NCI-H1105 (cell line): ENCODE measurements at regions not wholly inside any gene's neighbourhood (a gene's known extent, or its start where the extent isn't known, plus 50 kb on each side); places are given as distances from the start of the nearest gene placed in this dataset.
"Not testable (repeated sequence)": the region's sequence is repeated elsewhere in the genome, so short reads cannot be mapped to it uniquely, and the experiment has no call there.

ENCODE experiments used
- DNase-seq: peaks from one replicate; lab custom pipeline; 2025; lab: John Stamatoyannopoulos, UW

DNA sequence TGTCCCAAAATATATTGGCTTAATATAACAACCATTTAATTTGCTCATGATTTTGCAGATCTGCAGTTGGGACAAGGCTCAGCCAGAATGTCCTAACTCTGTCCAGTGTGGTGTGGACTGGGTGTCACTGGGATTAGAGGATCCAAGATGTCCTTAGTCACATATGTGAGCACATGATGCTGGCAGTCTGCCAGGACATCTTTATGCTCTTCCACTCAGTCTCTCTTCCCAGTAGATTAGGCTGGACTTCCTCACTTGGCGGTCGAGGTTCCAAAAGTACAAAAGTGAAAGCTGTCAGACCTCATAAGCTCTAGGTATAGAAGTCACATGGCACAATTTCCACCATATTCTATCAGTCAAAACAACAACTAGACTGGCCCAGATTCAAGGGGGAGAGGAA is 167.9 kb upstream of the NTF3 start:
- no peak for DNase-seq

DNA sequence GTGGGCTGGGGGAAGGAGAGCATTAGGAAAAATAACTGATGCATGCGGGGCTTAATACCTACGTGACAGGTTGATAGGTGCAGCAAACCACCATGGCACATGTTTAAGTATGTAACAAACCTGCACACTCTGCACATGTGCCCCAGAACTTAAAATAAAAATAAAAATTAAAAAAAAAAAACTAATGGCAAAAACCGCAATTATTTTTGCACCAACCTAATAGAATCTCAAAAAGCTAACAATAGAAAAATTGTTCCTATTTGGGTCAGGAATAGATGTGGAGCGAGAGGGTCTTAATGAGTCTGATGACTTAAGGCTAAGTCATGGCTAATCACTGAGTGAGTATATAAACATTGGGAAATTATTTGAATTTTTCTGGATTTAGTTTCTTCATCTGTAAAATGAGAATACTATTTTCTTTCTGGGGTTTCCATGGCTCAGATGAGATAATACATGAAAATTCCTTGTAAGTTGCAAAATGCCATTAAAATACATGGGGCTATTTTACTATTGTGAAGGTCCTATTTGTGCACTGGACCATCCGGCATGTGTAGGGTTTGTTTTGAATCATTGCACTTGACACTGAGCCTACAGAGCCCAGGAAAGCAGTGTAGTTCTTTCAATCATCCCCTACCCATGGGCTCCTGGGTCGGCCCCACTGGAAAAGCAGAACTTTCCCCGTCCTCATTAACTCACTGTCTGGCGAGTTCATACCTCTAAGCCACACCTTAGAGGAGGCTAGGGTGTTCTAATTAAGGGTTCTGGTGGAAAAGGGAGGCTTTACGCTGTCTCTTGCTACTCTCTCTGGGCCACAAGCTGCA is 164.1 kb upstream of the NTF3 start:
- no peak for DNase-seq

DNA sequence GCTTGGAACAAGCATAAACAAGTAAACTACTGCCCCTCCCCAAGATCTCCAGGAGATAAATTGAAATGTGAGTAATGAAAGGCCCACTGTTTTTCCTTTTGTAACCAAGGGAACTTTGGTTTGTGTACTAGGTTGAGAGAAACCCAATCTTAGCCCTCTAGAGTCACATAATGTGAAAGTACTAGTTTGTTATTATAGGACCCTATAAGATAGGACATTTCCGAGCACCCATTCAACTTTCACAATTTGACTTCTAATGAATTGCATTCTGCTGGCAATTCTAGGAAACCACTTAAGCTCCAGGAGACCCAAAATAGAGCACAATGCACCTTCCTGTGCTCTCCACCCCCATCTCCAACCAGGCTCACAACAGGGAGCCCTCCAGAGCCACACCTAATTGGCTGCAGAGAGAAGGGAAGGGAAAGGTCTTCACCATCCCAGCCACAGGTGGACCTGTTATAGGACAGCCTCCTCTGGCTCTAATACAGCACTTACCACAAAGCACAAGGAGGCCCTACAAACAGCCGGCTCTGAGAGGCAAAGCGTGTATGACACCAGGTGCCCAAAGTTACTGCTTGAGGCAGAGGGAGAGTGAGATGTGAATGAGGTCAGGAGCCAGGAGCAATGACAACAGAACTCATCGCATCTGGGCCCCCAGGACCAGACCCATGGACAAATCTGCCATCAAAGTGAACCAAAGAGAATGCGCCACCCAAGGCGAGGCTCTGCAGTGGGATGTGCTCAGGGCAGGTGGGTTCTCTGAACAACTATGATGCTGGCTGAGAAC is 163.3 kb upstream of the NTF3 start:
- no peak for DNase-seq

DNA sequence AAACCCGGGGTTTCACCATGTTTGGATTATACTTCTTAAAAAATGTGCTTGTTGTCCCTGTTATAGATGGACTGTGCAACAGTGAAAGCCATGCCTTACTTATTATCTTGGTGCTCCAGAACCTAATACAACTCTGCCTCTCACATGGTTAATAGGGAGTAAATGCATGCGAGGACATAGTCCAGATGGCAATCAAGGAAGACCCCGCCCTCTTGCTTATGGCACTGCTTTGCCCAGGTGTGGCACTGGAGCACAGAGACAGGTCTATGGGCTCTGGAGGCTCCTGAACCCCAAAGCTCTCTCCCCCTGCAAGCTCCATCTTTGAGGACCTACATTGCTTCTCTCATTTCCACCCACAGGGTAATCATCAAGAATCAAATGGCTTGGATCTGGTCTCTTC is 162.1 kb upstream of the NTF3 start:
- no peak for DNase-seq

DNA sequence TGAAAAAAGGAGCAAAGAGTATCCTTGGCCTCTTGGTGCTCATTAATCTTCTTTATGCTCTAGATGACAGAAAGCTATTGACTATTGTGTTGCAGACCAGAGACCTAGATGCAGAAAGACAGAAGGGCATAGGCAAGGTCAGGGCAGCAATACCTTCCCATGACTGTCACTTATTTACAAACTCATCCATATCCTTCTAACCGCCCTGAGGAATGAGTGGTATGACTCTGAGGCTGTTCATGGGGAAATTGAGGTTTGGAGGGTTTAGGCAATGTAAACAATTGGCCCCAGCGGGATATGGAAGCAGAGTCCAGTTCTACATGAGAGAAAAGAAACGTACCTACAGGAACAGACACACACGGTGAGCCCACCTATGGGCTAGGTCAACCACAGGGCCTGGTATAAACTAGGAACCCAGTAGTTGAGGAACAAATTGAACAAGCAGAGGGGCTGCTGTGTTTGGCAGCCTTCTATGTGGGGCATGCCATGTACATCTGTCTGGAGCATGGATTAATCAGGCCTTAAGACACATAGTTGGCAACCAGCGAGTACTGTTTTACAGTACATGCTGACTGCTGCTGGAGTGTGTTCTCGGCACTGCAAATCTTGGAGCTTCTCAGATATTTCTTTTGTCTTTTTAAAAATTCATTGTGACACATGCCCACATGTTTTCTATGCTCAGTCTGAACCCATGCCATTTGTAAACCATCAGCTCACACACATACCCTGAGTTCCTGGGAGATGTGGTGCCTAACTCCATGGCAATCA is 159.7 kb upstream of the NTF3 start:
- DNase-seq, result no peak

DNA sequence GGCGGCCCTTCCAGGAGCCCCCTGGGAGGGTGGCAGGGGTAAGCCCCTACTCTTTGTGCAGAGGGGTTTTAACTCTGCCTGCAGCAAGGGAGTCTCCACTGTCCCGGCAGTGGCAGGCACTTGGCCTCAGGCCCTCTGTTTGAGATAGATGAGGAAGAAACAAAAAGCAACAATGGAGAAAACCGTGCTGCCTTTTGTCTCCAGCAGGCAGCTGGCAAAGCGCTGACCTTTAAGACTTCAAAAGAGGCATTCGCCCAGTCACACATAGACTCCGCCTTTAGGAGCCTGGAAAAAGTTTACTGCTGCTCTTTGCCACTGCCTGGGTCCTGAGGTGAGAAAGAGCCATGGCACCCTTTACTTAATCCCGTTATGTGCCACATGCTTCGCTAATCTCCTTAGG is 158.2 kb upstream of the NTF3 start:
- DNase-seq, result no peak

DNA sequence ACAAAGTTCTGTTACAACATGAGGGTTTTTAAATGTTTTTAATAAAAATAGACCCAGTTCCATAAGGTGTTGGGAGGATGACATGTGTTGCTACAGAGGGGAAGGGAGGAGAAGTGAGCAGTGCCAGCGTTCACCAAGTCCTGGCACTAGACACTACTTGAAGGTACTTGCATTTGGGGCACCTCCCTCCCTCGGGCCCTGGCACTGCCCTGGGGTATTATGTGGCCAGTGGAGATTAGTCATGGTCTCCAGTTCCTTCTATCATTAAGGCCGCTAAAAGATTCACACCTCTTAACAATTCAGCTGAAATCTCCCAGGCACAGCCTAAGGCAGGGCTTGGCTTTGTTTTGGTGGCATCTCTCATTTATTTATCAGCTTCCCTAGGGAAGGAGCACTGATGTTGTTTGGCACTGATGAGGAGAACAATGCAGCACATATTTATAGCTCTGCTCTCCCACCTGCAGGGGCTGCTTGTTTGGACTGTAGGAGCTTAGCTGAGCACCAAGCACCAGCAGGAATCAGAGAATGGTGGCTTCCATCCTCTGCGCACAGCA is 155.5 kb upstream of the NTF3 start:
- DNase-seq, result peak; percentile 62

DNA sequence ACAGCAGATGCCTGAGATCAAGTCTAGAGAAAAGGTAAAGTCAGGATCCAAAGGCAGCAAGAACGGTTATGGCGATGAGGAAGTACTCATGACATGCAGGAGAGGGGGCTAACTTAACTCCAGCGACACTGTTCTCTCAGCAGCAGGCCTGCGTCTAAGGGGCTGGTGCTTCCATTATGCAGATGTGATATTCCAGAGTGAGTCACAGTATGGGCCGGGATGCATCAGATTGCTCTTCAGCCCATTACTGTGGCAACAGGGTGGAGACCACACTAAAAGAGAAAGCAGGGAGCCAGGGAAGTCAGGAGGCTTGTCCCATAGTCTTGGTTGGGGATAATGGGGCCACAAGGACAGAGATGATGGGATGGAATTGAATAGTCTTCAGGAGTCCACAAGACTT is 151.8 kb upstream of the NTF3 start:
- DNase-seq, result no peak

DNA sequence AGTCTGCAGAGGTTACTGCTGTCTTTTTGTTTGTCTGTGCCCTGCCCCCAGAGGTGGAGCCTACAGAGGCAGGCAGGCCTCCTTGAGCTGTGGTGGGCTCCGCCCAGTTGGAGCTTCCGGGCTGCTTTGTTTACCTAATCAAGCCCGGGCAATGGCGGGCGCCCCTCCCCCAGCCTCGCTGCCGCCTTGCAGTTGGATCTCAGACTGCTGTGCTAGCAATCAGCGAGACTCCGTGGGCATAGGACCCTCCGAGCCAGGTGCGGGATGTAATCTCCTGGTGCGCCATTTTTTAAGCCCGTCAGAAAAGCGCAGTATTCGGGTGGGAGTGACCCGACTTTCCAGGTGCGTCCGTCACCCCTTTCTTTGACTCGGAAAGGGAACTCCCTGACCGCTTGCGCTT is 141.5 kb upstream of the NTF3 start:
- not testable (repeated sequence) for DNase-seq

DNA sequence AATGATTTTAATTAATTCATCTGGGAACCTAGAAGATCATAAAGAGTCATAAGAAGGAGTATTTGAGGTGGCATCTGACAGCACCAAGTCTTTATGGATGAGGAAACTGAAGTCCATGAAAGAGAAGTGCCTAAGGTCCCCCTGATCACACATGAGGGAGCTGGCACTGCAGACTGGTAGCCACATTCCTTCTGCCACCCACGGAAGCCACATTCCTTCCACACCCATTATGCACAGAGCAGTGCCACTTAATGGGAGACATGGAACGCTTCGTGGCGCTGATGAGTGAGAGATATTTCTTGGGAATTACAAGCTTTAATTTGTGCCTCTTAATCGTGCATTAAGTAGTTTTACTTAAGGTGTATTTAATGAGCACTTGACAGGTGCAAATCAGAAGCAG is 139.3 kb upstream of the NTF3 start:
- DNase-seq, result no peak

DNA sequence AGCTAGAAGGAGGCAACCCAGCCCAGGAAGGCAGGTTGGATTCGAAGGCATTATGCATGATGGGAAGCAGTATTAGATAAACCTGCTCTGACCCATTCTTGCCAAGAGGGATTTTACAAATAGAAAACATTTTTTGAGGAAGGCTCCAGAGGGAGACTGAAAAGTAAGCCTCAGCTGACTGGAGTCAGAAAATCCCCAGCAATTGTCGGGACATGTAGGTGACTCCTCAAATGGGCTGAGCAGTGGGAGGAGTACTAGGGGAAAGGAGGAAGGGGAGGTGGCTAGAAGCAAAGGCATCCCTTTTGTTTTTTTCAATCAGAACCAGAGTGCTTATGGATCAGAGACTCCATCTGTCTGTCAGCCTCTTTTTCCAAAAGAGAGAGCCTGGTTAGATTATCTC is 138.1 kb upstream of the NTF3 start:
- DNase-seq, result no peak

DNA sequence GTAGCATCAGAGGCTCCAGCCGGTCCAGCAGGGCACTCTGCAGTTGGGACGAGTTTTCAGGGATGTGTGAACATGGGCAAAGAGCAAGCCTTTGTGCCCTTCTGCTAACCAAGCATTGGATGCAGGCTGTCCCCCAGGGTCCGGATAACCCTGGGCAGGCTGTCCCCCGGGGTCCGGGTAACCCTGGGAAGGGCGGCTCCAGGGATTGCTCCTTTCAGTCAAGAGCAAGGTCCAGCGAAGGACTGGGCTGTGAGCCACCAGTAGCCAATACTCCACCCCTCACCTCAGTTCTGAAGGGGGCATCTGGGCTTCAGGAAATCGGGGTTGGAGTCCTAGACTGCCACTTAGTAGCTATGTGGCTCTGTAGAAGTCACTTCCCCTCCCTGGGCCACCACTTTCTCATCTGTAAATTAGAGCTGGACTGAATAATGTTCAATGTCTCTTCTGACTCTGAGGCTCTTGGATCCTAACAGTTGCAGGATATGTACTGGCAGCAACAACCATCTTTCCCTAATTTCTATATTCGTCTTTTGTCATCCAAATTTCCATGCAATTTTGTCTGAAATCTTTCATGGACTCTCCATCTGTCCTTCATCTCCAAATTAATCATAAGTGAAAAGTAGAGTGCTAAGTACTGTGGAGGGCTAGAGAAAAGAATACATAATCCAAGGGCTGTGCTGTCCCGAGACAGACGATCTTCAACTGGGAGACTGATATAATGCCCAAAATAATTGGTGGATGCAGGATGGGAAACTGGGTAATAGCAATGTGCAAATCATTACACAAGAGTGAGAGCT is 137.4 kb upstream of the NTF3 start:
- DNase-seq, result no peak

DNA sequence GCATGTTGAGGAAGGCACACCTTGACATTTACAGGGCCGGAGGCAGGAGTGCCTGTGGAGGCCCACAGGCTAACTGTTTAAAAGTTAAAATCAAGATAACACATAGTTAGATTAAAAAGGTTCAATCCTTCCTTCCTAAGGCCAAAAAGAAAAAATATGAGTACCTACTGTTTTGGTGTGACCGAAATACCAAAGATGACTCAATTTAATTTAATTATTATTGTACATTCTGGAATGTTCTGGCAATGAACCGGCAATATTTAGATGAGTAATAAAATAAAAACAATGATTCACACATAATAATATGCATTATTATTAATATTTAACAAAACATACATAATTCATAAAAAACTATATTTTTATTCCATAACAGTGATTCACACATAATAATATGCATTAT is 136.8 kb upstream of the NTF3 start:
- DNase-seq, result no peak

DNA sequence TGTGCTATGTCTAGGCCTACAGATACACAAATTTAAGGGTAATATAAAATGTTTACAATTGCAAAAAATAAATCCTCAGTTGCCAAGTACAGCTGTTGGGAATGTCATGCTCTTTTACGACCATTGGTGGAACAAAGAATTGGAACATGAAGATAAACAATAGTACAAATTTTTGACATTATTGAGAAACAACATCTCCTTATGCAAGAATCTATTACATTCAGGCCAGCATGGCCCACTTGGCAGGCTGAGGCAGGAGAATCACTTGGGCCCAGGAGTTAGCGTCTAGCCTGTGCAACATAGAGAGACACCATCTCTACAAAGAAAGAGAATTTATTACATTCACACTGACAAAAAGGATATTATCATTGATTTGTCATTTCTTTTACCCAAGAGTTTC is 135.9 kb upstream of the NTF3 start:
- DNase-seq, result no peak

DNA sequence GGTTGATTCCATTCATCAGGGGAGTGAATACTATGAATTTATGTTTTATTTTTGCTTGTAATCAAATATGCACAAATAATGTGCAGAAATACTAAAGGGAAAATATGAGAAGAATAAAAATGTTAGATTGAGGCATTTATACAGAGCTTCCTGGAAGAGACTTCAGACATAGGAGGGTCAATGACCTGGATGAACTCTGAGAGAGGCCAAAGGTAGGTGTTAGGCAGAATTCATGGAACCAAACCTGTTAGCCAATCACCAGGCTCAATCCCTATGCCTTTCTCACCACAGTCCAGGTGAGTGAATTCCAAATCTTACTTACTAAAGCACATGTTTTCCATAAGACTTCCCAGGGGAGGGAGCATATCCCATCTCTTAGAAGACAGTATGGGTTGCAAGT is 130.4 kb upstream of the NTF3 start:
- no peak for DNase-seq

DNA sequence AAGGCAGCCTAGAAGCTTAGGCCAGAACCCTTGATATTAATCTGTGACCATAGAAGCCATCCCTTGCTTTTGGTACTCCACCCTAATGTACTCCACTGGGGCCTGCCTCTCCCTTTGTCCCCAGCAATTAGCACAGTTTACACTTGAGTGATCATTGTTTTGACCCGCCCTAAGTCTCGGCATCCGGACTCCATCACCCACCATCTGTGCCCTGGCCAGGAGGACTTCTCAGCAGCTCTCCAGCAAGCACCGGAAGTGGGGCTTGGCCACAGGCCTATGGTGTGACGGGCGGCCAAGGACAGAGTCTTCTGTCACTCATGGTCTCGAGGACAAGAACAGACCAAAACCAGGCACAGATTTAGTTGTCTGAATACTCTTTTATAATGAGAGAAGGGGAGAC is 126.5 kb upstream of the NTF3 start:
- no peak for DNase-seq

DNA sequence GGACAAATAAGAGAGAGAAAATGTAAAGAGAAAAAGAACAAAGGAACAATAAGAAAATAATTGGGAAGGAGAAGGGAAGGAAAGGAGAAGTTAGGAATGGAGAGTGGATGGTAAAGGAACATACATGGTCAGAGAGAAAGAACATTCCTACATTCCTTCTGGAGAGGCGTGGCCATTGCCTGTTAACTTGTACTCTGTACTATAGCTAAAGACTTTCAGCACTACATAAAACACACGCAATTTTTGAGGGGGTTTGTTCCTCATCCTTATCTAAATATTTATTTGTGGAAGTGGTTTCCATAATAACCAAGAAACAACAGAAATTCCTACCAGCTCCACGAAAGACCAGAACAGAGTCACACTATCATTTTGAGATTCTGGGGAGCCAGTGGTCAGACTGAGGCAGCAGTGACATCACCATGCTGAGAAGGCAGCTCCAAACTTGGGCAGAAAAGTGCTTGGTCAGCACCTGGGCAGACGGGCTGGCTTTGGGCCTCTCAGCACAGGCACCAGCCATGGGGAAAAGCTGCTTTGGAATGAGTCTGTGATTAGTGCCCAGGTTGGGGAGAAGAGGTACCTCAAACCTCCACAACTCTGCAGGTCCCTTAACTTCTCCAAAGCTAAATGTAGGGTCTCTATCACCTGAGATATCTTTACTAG is 125.9 kb upstream of the NTF3 start:
- no peak for DNase-seq

DNA sequence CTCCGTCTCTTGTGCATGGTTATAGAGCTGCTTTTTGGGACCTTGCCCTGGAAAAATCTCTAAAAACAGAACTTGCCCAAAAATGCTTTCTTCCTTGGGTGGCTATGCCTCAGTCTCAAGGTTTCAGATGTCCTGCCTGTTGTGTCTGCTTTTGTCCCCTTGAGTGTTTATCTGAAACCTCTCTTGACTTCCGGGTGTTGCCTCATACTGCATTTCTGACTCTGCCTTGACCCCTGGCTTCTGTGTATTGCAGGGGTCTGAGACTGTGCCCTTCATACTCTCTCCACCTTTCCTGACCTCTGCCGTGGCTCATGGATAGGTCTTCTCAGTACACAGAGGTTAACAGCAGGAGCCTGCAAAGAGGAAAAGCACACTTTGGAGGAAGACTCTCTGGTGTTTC is 124.8 kb upstream of the NTF3 start:
- DNase-seq, result no peak

DNA sequence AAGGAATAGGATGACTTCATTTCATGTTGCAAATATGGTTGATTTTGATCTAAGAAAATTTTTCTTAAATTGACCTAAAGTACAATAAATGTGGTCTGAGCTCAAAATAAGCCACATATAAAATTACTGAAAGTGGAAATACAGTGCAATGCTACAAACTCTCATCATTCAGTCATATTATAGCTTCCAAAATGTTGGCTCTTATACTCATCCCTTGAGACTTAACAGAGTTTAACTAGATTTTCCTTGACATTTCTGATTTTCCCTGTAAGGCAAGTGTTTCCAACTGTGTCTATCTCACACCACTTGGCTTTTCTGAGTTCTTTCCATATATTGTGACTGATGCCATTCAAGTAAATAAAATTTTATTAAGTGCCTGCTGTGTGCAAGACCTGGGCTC is 123.7 kb upstream of the NTF3 start:
- no peak for DNase-seq

DNA sequence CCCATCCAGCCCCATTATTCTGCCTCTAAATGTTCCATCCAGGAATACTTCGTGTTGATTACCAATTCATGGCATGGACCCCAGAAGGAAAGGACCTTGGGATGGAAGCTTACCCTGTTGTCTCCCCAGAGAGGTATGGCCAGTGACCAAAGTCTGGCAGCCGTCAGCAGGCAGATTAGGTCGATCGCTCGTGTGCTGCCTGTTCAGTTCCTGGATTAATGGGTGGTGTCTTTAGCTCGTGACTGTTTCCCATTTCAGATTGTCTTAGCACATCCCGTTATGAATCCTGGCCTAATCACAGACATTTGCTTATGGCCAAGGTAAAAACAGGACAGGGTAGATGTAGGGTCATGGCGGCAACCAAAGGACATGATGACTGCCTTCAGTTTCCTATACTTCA is 122.9 kb upstream of the NTF3 start:
- DNase-seq, result no peak

DNA sequence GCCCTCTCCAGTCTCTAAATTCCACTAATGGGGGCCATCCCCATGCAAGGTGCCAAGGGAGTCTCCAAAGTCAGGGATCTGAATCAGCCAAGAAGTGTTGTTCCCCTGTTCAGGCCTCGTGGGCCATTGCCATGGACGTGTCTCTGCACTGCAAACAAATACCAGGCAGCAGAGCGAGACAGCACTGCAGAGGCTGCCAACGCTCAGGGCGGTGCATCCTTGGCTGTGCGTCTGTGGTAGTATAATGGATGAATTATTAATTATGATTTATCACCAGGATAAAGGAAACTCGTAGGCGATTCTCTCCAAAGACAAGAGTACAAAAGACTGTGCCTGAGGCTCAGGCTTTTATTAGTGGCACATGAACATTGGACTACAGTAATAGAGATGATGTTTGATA is 122.3 kb upstream of the NTF3 start:
- DNase-seq, result peak; percentile 77
